WTC11 (cell line): ENCODE measurements at regions not wholly inside any gene's neighbourhood (a gene's known extent, or its start where the extent isn't known, plus 50 kb on each side); places are given as distances from the start of the nearest gene placed in this dataset.

Experiments used
- ATAC-seq: fragments of 200-7000 bp; cut with Tn5 transposase; 2 replicates; pipeline ENCODE4 v1.10.0; 2021; ENCODE audit warnings: mild to moderate bottlenecking, moderate library complexity
- CTCF ChIA-PET: fragments of 300-600 bp; sonication (Branson Sonifier 250); formaldehyde crosslinking; loops from one replicate; lab custom pipeline; 2021; ENCODE audit warnings: antibody characterized with exemption; lab: Charles Lee
- POLR2A ChIA-PET: fragments of 350-600 bp; sonication (Branson Sonifier 250); formaldehyde crosslinking; loops from one replicate; lab custom pipeline; 2021; ENCODE audit warnings: antibody characterized with exemption; lab: Charles Lee
- DNase-seq: peaks from one replicate; pipeline ENCODE4 v3.0.0; 2021; ENCODE audit warnings: low spot score
- H3K27ac Mint-ChIP-seq: 2 replicates; pipeline ENCODE4 v1.8.0; 2021; ENCODE audit warnings: mixed read lengths
- H3K27me3 Mint-ChIP-seq: 2 replicates; pipeline ENCODE4 v1.8.0; 2021; ENCODE audit warnings: low read depth, mild to moderate bottlenecking, moderate library complexity, mixed read lengths
- H3K36me3 Mint-ChIP-seq: 2 replicates; pipeline ENCODE4 v1.8.0; 2021; ENCODE audit warnings: mixed read lengths
- H3K4me1 Mint-ChIP-seq: 2 replicates; pipeline ENCODE4 v1.8.0; 2022; ENCODE audit warnings: mixed read lengths
- H3K4me3 Mint-ChIP-seq: 2 replicates; pipeline ENCODE4 v1.8.0; 2021; ENCODE audit warnings: mild to moderate bottlenecking, moderate library complexity, mixed read lengths
- H3K9me3 Mint-ChIP-seq: 2 replicates; pipeline ENCODE4 v1.8.0; 2021; ENCODE audit warnings: mixed read lengths
- ATF1 ChIP-seq: sonication (generic); formaldehyde crosslinking; IDR thresholded peaks from 2 replicates; pipeline ENCODE4 v1.8.1; 2023; ENCODE audit warnings: mild to moderate bottlenecking, moderate library complexity, missing genetic modification reagents
- ELF4 ChIP-seq: sonication (generic); formaldehyde crosslinking; IDR thresholded peaks from 2 replicates; pipeline ENCODE4 v1.8.1; 2022; ENCODE audit warnings: low read depth, mild to moderate bottlenecking, moderate library complexity, missing genetic modification reagents
- ETV6 ChIP-seq: sonication (generic); formaldehyde crosslinking; IDR thresholded peaks from 2 replicates; pipeline ENCODE4 v1.8.1; 2022; ENCODE audit warnings: mild to moderate bottlenecking, missing genetic modification reagents
- FOXK1 ChIP-seq: sonication (generic); formaldehyde crosslinking; IDR thresholded peaks from 2 replicates; pipeline ENCODE4 v1.8.0; 2022; ENCODE audit warnings: mild to moderate bottlenecking, moderate library complexity, missing genetic modification reagents
- JAZF1 ChIP-seq: fragments of 250-450 bp; sonication (Bioruptor Pico); IDR thresholded peaks from 2 replicates; pipeline ENCODE4 v1.9.0; 2021; ENCODE audit warnings: moderate library complexity, mild to moderate bottlenecking, inconsistent platforms
- MYBL2 ChIP-seq: sonication (generic); formaldehyde crosslinking; IDR thresholded peaks from 2 replicates; pipeline ENCODE4 v1.8.1; 2023; ENCODE audit warnings: mild to moderate bottlenecking, moderate library complexity, missing genetic modification reagents
- NFYB ChIP-seq: sonication (generic); formaldehyde crosslinking; conservative IDR thresholded peaks from 2 replicates; pipeline ENCODE4 v1.8.0; 2022; ENCODE audit warnings: low read depth, missing genetic modification reagents
- NR3C1 ChIP-seq: sonication (generic); formaldehyde crosslinking; conservative IDR thresholded peaks from 2 replicates; pipeline ENCODE4 v1.8.1; 2023; ENCODE audit warnings: low read depth, mild to moderate bottlenecking, missing genetic modification reagents
- SMAD3 ChIP-seq: sonication (generic); formaldehyde crosslinking; IDR thresholded peaks from 2 replicates; pipeline ENCODE4 v1.8.0; 2022; ENCODE audit warnings: missing genetic modification reagents, mild to moderate bottlenecking, borderline replicate concordance
- ZNF138 ChIP-seq: sonication (generic); formaldehyde crosslinking; conservative IDR thresholded peaks from 2 replicates; pipeline ENCODE4 v1.8.1; 2022; ENCODE audit warnings: mild to moderate bottlenecking, moderate library complexity, missing genetic modification reagents
- ZNF219 ChIP-seq: sonication (generic); formaldehyde crosslinking; IDR thresholded peaks from 2 replicates; pipeline ENCODE4 v1.8.0; 2023; ENCODE audit warnings: missing genetic modification reagents, mild to moderate bottlenecking, borderline replicate concordance
- ZNF396 ChIP-seq: fragments of 250-450 bp; sonication (Bioruptor Pico); IDR thresholded peaks from 2 replicates; pipeline ENCODE4 v1.8.0; 2021; ENCODE audit warnings: mild to moderate bottlenecking, moderate library complexity, borderline replicate concordance
- ZNF671 ChIP-seq: fragments of 250-450 bp; sonication (Bioruptor Pico); IDR thresholded peaks from 2 replicates; pipeline ENCODE4 v1.8.0; 2021; ENCODE audit warnings: mild to moderate bottlenecking
- TF ChIP-seq, protein P1 (sequence below): sonication (generic); formaldehyde crosslinking; IDR thresholded peaks from 2 replicates; pipeline ENCODE4 v1.8.1; 2023; ENCODE audit warnings: mild to moderate bottlenecking, missing genetic modification reagents
- TF ChIP-seq, protein P2 (sequence below): sonication (generic); formaldehyde crosslinking; IDR thresholded peaks from 2 replicates; pipeline ENCODE4 v1.8.1; 2023; ENCODE audit warnings: mild to moderate bottlenecking, missing genetic modification reagents, moderate library complexity
- TF ChIP-seq, protein P3 (sequence below): sonication (generic); formaldehyde crosslinking; IDR thresholded peaks from 2 replicates; pipeline ENCODE4 v1.8.0; 2023; ENCODE audit warnings: mild to moderate bottlenecking, missing genetic modification reagents
- TF ChIP-seq, protein P4 (sequence below): sonication (generic); formaldehyde crosslinking; IDR thresholded peaks from 2 replicates; pipeline ENCODE4 v1.8.1; 2022; ENCODE audit warnings: mild to moderate bottlenecking, missing genetic modification reagents, moderate library complexity, borderline replicate concordance
- TF ChIP-seq, protein P5 (sequence below): fragments of 250-450 bp; sonication (Bioruptor Pico); IDR thresholded peaks from 2 replicates; pipeline ENCODE4 v2.1.2; 2022; ENCODE audit warnings: mild to moderate bottlenecking, moderate library complexity

DNA sequence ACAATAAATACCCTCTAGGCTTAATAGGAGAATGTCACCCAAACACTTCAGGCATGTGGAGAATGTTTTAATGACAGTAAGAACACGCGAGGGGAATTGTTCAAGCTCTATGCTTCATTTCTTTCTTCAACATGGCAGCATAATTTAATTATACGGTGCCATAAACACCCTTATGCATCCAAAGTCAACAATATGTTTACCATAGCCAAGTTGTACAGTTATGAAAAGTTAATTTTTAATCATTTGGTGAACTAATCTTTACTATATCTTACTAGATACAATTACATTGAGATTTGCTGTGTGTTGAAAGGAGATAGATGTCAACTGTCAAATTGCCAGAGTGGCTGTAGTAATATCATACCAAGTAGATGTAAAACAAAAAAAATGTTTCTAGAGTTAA, 185.9 kb upstream of the NBEA start:
- no peak for DNase-seq
- Mint-ChIP-seq H3K4me1 (peaks cover 4% of the 10 kb centered on the region), H3K36me3 (no peaks in the 10 kb centered on the region), H3K9me3 (no peaks in the 10 kb centered on the region), H3K27ac (no peak overlapping the region), H3K4me3 (no peak overlapping the region), H3K27me3 (no peaks in the 10 kb centered on the region)
- TF ChIP-seq ETV6 (CRISPR knock-in tag) = no peak
- TF ChIP-seq JAZF1 = no peak
- TF ChIP-seq, protein P1, sequence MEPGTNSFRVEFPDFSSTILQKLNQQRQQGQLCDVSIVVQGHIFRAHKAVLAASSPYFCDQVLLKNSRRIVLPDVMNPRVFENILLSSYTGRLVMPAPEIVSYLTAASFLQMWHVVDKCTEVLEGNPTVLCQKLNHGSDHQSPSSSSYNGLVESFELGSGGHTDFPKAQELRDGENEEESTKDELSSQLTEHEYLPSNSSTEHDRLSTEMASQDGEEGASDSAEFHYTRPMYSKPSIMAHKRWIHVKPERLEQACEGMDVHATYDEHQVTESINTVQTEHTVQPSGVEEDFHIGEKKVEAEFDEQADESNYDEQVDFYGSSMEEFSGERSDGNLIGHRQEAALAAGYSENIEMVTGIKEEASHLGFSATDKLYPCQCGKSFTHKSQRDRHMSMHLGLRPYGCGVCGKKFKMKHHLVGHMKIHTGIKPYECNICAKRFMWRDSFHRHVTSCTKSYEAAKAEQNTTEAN = no peak
- TF ChIP-seq FOXK1 (CRISPR knock-in tag) = no peak
- TF ChIP-seq, protein P2, sequence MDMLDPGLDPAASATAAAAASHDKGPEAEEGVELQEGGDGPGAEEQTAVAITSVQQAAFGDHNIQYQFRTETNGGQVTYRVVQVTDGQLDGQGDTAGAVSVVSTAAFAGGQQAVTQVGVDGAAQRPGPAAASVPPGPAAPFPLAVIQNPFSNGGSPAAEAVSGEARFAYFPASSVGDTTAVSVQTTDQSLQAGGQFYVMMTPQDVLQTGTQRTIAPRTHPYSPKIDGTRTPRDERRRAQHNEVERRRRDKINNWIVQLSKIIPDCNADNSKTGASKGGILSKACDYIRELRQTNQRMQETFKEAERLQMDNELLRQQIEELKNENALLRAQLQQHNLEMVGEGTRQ (CRISPR knock-in tag) = no peak
- TF ChIP-seq, protein P3, sequence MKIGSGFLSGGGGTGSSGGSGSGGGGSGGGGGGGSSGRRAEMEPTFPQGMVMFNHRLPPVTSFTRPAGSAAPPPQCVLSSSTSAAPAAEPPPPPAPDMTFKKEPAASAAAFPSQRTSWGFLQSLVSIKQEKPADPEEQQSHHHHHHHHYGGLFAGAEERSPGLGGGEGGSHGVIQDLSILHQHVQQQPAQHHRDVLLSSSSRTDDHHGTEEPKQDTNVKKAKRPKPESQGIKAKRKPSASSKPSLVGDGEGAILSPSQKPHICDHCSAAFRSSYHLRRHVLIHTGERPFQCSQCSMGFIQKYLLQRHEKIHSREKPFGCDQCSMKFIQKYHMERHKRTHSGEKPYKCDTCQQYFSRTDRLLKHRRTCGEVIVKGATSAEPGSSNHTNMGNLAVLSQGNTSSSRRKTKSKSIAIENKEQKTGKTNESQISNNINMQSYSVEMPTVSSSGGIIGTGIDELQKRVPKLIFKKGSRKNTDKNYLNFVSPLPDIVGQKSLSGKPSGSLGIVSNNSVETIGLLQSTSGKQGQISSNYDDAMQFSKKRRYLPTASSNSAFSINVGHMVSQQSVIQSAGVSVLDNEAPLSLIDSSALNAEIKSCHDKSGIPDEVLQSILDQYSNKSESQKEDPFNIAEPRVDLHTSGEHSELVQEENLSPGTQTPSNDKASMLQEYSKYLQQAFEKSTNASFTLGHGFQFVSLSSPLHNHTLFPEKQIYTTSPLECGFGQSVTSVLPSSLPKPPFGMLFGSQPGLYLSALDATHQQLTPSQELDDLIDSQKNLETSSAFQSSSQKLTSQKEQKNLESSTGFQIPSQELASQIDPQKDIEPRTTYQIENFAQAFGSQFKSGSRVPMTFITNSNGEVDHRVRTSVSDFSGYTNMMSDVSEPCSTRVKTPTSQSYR (CRISPR knock-in tag) = no peak
- TF ChIP-seq NFYB (CRISPR knock-in tag) = no peak
- ChIA-PET CTCF (no interaction called here), POLR2A (no interaction called here)
- ATAC-seq = no peak

DNA sequence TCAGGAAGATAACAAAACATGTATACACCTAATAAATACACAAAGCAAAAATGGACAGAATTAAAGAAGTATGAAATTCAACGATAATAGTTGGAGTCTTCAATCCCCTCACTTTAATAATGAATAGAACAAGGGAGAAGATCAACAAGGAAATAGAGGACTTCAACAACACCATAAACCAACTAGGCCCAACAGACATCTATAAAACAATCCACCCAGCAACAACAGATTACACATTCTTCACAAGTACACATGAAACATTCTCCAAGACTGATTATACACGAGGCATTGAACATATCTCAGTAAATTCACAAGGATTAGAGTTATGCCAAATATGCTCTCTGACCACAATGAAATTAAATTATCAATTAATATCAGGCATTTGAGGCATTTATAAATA, 185.5 kb upstream of the NBEA start:
- H3K36me3 Mint-ChIP-seq = no peaks in the 10 kb centered on the region
- no peaks in the 10 kb centered on the region for H3K27me3 Mint-ChIP-seq
- DNase-seq (no peak), ATAC-seq (no peak)
- CTCF ChIA-PET = no interaction called here
- no peaks in the 10 kb centered on the region for H3K4me1 Mint-ChIP-seq
- POLR2A ChIA-PET = no interaction called here
- TF ChIP-seq NR3C1 (CRISPR knock-in tag) (no peak), ZNF671 (CRISPR knock-in tag) (no peak)
- no peak overlapping the region for H3K4me3 Mint-ChIP-seq
- H3K9me3 Mint-ChIP-seq = no peaks in the 10 kb centered on the region
- no peak overlapping the region for H3K27ac Mint-ChIP-seq

DNA sequence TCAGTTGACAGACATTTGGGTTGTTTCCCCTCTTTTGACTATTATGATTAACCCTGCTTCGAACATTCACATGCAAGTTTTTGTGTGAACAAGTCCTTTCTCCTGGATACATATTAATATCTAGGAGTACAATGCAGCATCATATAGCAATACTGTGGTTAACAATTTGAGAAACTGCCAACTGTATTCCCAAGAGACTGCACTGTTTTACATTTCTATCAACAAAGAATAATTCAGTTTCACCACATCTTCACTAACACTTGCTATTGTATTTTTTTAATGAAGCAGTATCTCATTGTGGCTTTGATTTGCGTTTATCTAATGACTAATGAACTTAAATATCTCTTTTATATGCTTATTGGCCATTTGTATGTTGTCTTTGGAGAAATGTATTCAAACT, 184.6 kb upstream of the NBEA start:
- no peaks in the 10 kb centered on the region for H3K4me1 Mint-ChIP-seq
- H3K36me3 Mint-ChIP-seq = no peaks in the 10 kb centered on the region
- no peak overlapping the region for H3K4me3 Mint-ChIP-seq
- no peaks in the 10 kb centered on the region for H3K9me3 Mint-ChIP-seq
- DNase-seq (no peak), ATAC-seq (no peak)
- CTCF ChIA-PET = no interaction called here
- no peak overlapping the region for H3K27ac Mint-ChIP-seq
- POLR2A ChIA-PET = no interaction called here
- no peaks in the 10 kb centered on the region for H3K27me3 Mint-ChIP-seq
- TF ChIP-seq NFYB (CRISPR knock-in tag) (no peak), SMAD3 (CRISPR knock-in tag) (no peak), ZNF138 (no peak), ZNF396 (CRISPR knock-in tag) (no peak), ATF1 (CRISPR knock-in tag) (no peak), MYBL2 (CRISPR knock-in tag) (no peak), ZNF671 (CRISPR knock-in tag) (no peak), ELF4 (CRISPR knock-in tag) (no peak), ZNF219 (CRISPR knock-in tag) (no peak)
- TF ChIP-seq, protein P4, sequence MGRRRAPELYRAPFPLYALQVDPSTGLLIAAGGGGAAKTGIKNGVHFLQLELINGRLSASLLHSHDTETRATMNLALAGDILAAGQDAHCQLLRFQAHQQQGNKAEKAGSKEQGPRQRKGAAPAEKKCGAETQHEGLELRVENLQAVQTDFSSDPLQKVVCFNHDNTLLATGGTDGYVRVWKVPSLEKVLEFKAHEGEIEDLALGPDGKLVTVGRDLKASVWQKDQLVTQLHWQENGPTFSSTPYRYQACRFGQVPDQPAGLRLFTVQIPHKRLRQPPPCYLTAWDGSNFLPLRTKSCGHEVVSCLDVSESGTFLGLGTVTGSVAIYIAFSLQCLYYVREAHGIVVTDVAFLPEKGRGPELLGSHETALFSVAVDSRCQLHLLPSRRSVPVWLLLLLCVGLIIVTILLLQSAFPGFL (CRISPR knock-in tag) = no peak
- TF ChIP-seq, protein P1 = no peak
- TF ChIP-seq, protein P5, sequence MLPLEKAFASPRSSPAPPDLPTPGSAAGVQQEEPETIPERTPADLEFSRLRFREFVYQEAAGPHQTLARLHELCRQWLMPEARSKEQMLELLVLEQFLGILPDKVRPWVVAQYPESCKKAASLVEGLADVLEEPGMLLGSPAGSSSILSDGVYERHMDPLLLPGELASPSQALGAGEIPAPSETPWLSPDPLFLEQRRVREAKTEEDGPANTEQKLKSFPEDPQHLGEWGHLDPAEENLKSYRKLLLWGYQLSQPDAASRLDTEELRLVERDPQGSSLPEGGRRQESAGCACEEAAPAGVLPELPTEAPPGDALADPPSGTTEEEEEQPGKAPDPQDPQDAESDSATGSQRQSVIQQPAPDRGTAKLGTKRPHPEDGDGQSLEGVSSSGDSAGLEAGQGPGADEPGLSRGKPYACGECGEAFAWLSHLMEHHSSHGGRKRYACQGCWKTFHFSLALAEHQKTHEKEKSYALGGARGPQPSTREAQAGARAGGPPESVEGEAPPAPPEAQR (CRISPR knock-in tag) = no peak
- TF ChIP-seq, protein P3 (CRISPR knock-in tag) = no peak
